Inflammatory macrophage treated with lipopolysaccharide for 1 hour (primary cell): ENCODE measurements at regions not wholly inside any gene's neighbourhood (a gene's known extent, or its start where the extent isn't known, plus 50 kb on each side); places are given as distances from the start of the nearest gene placed in this dataset.

Source experiments
- DNase-seq, 2 donors: peaks; one replicate each; pipeline ENCODE4 v3.0.0-alpha.2; 2020 to 2022

GRCh38 chr7:86970986-86971385, 88.5 kb downstream of the ELAPOR2 start:
- DNase-seq, result no peak

GRCh38 chr7:86970547-86970946, 88.9 kb downstream of the ELAPOR2 start:
- no peak for DNase-seq

GRCh38 chr7:86969865-86970264, 89.6 kb downstream of the ELAPOR2 start:
- no peak for DNase-seq

GRCh38 chr7:86968618-86969017, 90.8 kb downstream of the ELAPOR2 start:
- DNase-seq, result no peak

GRCh38 chr7:86966916-86967315, 92.5 kb downstream of the ELAPOR2 start:
- no peak for DNase-seq

- DNase-seq, result no peak
These were observed 93.7 kb downstream of the ELAPOR2 start for GRCh38 chr7:86965727-86966120.

- no peak for DNase-seq
These were observed 94.3 kb downstream of the ELAPOR2 start for GRCh38 chr7:86964973-86965726.

- DNase-seq, result no peak
These were observed 95.7 kb downstream of the ELAPOR2 start for GRCh38 chr7:86963599-86964230.

GRCh38 chr7:86962623-86963022, 96.8 kb downstream of the ELAPOR2 start:
- DNase-seq, result no peak

GRCh38 chr7:86961686-86962085, 97.8 kb downstream of the ELAPOR2 start:
- no peak for DNase-seq

GRCh38 chr7:86958380-86958779, 101.1 kb downstream of the ELAPOR2 start:
- no peak for DNase-seq

- DNase-seq, result no peak
These were observed 102.9 kb downstream of the ELAPOR2 start for GRCh38 chr7:86956567-86956966.

- no peak for DNase-seq
These were observed 103.5 kb downstream of the ELAPOR2 start for GRCh38 chr7:86955895-86956503.

- no peak for DNase-seq
These were observed 104.5 kb downstream of the ELAPOR2 start for GRCh38 chr7:86954971-86955370.

GRCh38 chr7:86953653-86954336, 105.7 kb downstream of the ELAPOR2 start:
- no peak for DNase-seq

GRCh38 chr7:86953219-86953618, 106.2 kb downstream of the ELAPOR2 start:
- DNase-seq, result no peak

GRCh38 chr7:86951895-86952294, 107.6 kb downstream of the ELAPOR2 start:
- no peak for DNase-seq

GRCh38 chr7:86950944-86951343, 108.5 kb downstream of the ELAPOR2 start:
- DNase-seq, result no peak

- DNase-seq, result no peak
These were observed 109.1 kb downstream of the ELAPOR2 start for GRCh38 chr7:86950360-86950759.

- DNase-seq, result no peak
These were observed 109.6 kb downstream of the ELAPOR2 start for GRCh38 chr7:86949779-86950260.

GRCh38 chr7:86949052-86949778, 110.2 kb downstream of the ELAPOR2 start:
- DNase-seq, result no peak

GRCh38 chr7:86947929-86948328, 111.5 kb downstream of the ELAPOR2 start:
- no peak for DNase-seq

GRCh38 chr7:86943447-86943846, 116.0 kb downstream of the ELAPOR2 start:
- no peak for DNase-seq
